Adipocyte (in vitro differentiated cells): ENCODE measurements at regions not wholly inside any gene's neighbourhood (a gene's known extent, or its start where the extent isn't known, plus 50 kb on each side); places are given as distances from the start of the nearest gene placed in this dataset.

Experiments
- DNase-seq: peaks from one replicate; pipeline ENCODE4 v3.0.0-alpha.2; 2015; ENCODE audit warnings: low read depth
- H3K27me3 ChIP-seq: replicated peaks from 2 replicates; pipeline ENCODE4 v1.7.0; 2013; ENCODE audit warnings: mild to moderate bottlenecking, low read length, moderate library complexity; ENCODE audit not compliant: control insufficient read depth, insufficient read depth
- H3K36me3 ChIP-seq: 2 replicates; pipeline ENCODE4 v1.7.0; 2013; ENCODE audit warnings: low read length, mild to moderate bottlenecking, moderate library complexity; ENCODE audit not compliant: control insufficient read depth, insufficient read depth, severe bottlenecking
- H3K4me1 ChIP-seq: 2 replicates; pipeline ENCODE4 v1.7.0; 2013; ENCODE audit warnings: mild to moderate bottlenecking, low read length, moderate library complexity; ENCODE audit not compliant: control insufficient read depth, insufficient read depth
- H3K4me3 ChIP-seq: 2 replicates; pipeline ENCODE4 v1.7.0; 2013; ENCODE audit warnings: mild to moderate bottlenecking, low read length, moderate library complexity
- H3K9ac ChIP-seq: 2 replicates; pipeline ENCODE4 v1.7.0; 2013; ENCODE audit warnings: mild to moderate bottlenecking, low read length, moderate library complexity
- H3K9me3 ChIP-seq: 2 replicates; pipeline ENCODE4 v1.7.0; 2013; ENCODE audit warnings: mild to moderate bottlenecking, low read length, moderate library complexity; ENCODE audit not compliant: control insufficient read depth

DNA sequence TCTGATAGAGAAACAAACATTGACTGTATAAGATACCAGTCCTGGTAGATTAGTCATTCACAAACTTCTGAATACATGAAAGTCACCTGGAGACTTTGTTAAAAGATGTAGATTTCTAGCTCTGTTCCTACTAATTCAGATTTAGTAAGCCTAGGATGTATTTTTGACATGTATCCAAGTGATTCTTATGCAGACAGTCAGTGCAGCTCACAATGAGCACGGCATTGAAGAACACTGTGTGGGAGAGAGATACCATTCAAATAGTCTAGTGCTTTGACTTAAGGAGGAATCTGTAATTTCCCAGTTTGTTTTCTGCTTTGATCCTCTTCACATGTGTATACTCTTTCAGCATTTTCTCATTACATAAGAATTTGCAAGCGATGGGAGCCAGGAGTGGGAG is 68.7 kb upstream of the STXBP6 start:
- Histone ChIP-seq H3K9ac (no peak overlapping the region), H3K36me3 (no peaks in the 10 kb centered on the region)

DNA sequence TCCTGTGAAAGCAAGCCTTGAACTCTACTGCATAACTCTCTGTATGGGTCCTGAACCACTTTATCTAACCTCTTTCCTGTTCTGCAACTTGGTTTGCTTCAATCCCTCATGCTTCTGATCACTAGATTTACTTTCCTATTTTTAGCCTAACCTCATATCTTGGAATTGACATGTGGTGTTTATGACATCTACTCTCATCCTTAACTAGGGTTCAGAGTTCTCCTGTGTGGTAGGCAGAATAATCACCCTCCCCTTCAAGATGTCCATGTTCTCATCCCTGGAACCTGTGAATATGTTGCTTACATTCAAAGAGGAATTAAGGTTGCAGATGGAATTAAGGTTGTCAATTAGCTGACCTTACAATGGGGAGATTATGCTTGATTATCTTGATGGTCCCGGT is 67.4 kb upstream of the STXBP6 start:
- no peak overlapping the region for H3K9ac ChIP-seq
- no peaks in the 10 kb centered on the region for H3K27me3 ChIP-seq
- peaks cover 13% of the 10 kb centered on the region for H3K4me1 ChIP-seq
- no peaks in the 10 kb centered on the region for H3K9me3 ChIP-seq
- DNase-seq, result no peak
- no peaks in the 10 kb centered on the region for H3K36me3 ChIP-seq
- no peak overlapping the region for H3K4me3 ChIP-seq

More for the DNA sequence above, 68.7 kb upstream of the STXBP6 start:
- Histone ChIP-seq H3K9me3 (no peaks in the 10 kb centered on the region), H3K27me3 (no peaks in the 10 kb centered on the region), H3K4me3 (no peak overlapping the region), H3K4me1 (peaks cover 15% of the 10 kb centered on the region)
- no peak for DNase-seq

DNA sequence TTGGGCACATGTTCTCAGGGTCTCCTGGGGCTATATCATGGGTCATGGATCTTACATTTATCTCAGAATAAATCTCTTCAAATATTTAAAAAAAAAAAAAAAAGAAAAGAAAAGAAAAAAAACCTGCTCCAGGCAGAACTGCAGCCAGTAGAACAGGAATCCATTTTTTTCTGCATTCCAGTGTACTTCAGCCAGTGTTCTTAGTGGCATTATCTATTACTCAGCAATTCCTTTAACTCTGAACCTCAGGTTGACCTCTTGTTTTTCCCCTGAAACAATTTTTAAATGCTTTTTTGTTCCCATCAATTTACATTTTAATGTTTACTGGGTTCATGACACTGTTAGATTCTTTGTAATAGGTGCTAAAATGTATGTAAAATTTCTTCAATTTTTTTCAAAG is 66.7 kb upstream of the STXBP6 start:
- Histone ChIP-seq H3K9ac (no peak overlapping the region), H3K27me3 (no peaks in the 10 kb centered on the region), H3K4me3 (no peak overlapping the region), H3K4me1 (peaks cover 9% of the 10 kb centered on the region), H3K9me3 (no peaks in the 10 kb centered on the region), H3K36me3 (no peaks in the 10 kb centered on the region)
- peak; percentile 59 for DNase-seq

DNA sequence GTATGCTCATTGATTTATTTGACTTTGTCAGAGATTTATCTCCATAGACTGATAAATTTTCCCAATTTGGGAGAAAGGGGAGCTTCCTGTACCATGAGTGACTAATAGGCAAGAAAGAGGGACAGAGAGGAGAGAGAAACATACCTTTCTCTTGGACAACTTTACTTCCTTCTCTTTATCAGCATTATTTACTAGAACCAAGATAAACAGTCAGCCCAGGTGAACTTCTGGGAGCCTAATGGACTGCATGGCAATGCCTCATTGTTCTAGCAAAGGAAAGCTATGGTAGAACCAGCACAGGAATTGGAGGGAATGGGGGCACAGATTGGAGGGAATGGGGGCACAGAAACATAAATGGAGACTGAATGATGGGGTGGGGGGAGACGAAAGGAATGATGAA is 63.4 kb upstream of the STXBP6 start:
- Histone ChIP-seq H3K9me3 (no peaks in the 10 kb centered on the region), H3K4me3 (no peak overlapping the region), H3K9ac (no peak overlapping the region), H3K36me3 (no peaks in the 10 kb centered on the region), H3K27me3 (no peaks in the 10 kb centered on the region), H3K4me1 (peaks cover 29% of the 10 kb centered on the region)
- DNase-seq, result no peak

DNA sequence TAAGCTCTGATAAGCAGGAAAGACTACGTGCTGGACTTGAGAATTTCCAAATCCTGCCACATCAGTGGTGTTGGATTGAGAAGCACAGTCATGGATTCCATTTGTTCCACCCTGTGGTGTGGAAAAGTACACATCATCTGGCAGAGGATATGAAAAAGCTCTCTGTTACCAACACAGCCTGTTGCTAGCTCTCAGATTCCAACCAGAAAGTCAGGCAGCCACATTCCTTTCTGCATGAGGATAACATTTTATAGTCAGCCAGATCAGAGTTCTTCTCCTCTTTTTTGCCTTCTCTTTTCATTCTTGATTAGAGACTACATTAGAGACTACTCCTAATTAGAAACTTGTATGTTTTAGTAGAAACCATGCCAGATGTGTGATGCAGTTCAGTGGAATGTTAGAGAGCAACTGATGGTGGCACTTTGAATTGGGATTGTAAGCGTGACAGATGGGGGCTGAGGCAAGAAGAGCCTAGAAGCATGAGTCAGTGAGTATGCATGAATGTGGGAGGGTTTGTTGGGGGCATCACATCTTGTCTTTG is 61.2 kb upstream of the STXBP6 start:
- DNase-seq, result peak; percentile 97
- H3K9me3 ChIP-seq, result no peaks in the 10 kb centered on the region
- H3K4me3 ChIP-seq, result peak overlapping the region; percentile 49
- H3K27me3 ChIP-seq, result no peaks in the 10 kb centered on the region
- H3K4me1 ChIP-seq, result peaks cover 29% of the 10 kb centered on the region
- no peaks in the 10 kb centered on the region for H3K36me3 ChIP-seq
- H3K9ac ChIP-seq, result peak overlapping the region; percentile 51

DNA sequence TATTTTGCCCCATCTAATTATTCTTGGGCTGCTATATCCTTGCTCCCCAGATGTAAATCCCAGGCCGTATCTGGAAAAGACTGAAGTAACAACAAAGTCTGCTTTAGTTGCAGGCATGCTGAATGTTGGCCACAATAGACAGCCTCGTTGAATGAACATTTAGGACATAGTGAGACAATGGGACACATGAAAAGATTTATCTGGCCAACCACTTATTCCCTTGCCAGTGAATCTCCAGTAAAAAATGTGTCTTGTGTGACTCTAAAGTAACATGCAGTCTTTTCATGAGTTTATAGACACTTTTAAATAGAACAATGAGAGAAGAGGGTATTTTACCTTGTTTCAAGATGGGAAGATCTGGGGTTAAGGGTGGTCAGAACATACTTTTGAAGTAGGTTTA is 60.2 kb upstream of the STXBP6 start:
- Histone ChIP-seq H3K4me3 (peak overlapping the region; percentile 49), H3K36me3 (no peaks in the 10 kb centered on the region), H3K27me3 (no peaks in the 10 kb centered on the region), H3K9ac (peak overlapping the region; percentile 51), H3K9me3 (no peaks in the 10 kb centered on the region), H3K4me1 (peaks cover 29% of the 10 kb centered on the region)
- peak; percentile 26 for DNase-seq

DNA sequence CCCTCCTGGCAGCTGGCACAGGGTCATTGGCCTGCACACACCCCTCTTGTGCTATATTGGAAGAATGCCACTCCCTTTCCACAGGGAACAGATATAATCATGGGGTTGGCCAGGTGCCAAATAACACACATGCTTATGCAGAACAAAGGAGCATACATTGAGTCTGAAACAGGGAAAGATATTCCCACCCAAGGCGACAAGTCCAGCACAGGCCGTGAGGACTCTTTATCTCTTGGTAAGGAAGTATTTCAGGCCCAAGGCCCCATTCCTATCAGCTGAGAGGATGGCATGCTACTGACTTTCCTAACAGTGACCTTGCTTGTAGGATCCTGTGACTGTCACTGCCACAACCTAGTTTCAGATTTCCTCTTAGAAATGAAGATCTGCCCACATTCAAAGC is 59.0 kb upstream of the STXBP6 start:
- H3K9me3 ChIP-seq, result no peaks in the 10 kb centered on the region
- H3K9ac ChIP-seq, result no peak overlapping the region
- peak; percentile 28 for DNase-seq

DNA sequence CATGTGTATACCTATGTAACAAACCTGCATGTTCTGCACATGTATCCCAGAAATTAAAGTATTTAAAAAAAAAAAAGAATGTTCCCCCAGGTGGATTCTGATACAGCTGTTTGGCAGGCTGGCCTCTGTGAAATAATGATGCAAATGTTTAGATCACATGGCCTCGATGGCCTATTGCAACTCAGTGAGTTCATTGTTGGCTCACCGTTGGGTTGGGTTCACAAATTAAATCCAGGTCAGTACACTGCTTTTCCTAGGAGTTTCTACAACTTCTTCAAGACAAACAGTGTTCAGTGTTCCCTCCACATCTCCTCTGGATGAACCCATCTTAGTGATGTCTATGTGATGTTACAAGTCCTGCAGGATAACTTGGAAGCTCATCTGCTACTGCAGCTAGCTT is 58.3 kb upstream of the STXBP6 start:
- DNase-seq, result no peak
- H3K9ac ChIP-seq, result no peak overlapping the region
- no peak overlapping the region for H3K4me3 ChIP-seq
- H3K4me1 ChIP-seq, result peaks cover 29% of the 10 kb centered on the region
- no peaks in the 10 kb centered on the region for H3K27me3 ChIP-seq
- no peaks in the 10 kb centered on the region for H3K9me3 ChIP-seq
- no peaks in the 10 kb centered on the region for H3K36me3 ChIP-seq

More for the DNA sequence above, 59.0 kb upstream of the STXBP6 start:
- Histone ChIP-seq H3K4me3 (no peak overlapping the region), H3K27me3 (no peaks in the 10 kb centered on the region), H3K36me3 (no peaks in the 10 kb centered on the region), H3K4me1 (peaks cover 29% of the 10 kb centered on the region)

DNA sequence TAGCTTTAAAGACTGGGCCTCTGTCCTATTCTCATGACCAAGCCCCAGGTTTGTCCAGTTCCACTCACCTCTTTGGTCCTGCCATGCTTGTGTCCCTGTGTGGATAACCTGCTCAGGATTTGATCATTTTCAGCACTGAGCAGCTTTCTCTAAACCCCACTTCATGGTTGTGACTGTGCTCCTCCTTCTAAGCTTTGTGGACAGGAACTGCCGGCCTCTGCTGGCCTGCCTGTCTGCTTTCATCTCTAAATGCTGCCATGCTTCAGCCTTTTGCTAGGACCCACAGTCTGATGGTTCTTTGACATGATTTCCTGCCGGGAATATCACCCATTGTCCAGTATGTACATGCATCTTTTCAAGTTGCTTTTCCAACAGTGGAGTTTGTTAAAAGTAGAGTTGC is 53.9 kb upstream of the STXBP6 start:
- DNase-seq, result no peak
- Histone ChIP-seq H3K4me1 (peaks cover 4% of the 10 kb centered on the region), H3K4me3 (no peak overlapping the region), H3K27me3 (no peaks in the 10 kb centered on the region), H3K9me3 (no peaks in the 10 kb centered on the region), H3K9ac (no peak overlapping the region), H3K36me3 (no peaks in the 10 kb centered on the region)

DNA sequence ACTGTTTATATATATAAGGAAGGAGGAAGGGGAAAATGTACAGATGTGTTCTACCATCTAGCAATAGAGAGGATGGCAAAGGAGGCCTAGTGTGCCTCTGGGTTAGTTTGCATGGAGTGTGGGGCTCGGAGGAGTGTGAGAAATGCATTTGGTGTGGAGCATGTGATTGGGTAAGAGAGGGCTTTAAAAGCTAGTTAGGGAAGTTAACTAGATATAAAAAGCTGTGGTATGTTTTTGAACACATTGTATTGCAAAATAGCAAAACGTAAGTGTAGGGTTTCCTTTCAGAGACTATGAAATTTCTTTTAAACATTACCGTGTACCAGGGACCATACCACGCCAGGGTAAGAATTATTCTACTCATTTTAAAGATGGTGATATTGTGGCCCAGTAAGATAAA is 53.3 kb upstream of the STXBP6 start:
- Histone ChIP-seq H3K9me3 (no peaks in the 10 kb centered on the region), H3K9ac (no peak overlapping the region), H3K36me3 (no peaks in the 10 kb centered on the region), H3K27me3 (no peaks in the 10 kb centered on the region), H3K4me3 (no peak overlapping the region), H3K4me1 (no peaks in the 10 kb centered on the region)
- DNase-seq, result peak; percentile 66

DNA sequence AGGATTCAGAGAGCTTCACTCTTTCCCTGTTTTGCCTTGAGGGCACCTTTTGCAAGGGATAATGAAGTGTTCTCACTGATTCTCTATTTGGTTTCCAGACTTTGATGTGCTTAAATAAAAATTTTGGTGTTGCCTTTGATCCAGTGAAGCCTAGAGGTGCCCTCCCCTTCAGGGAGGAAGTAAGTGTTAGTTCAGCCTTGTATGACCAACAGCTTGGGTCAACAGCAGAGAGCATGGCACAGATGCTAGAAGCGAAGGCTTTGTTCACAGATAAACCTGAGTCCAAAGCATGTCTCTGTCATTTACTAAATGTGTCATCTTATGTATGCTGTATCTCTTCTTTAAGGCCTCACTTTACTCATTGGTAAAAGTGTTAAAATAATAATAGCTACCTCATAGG is 52.8 kb upstream of the STXBP6 start:
- H3K9ac ChIP-seq, result no peak overlapping the region
- H3K27me3 ChIP-seq, result no peaks in the 10 kb centered on the region
- no peaks in the 10 kb centered on the region for H3K9me3 ChIP-seq
- H3K36me3 ChIP-seq, result no peaks in the 10 kb centered on the region
- no peak overlapping the region for H3K4me3 ChIP-seq
- no peak for DNase-seq
- no peaks in the 10 kb centered on the region for H3K4me1 ChIP-seq

DNA sequence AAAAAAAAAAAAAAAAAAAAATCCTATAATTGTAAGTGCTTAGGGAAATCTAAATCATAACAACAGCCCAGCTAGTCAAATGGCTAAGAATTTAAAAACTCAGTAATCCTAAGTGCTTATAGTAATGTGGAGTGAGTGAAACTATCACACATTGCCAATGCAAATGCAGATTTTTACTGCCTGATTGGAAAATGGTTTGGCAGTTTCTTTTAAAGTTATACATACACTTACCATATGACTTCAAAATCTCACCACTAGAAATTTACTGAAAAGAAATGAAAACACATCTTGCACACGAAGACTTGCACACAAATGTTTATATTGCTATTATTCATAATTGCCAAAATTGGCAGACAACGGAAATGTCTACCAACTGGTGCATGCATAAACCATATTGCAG is 51.3 kb upstream of the STXBP6 start:
- Histone ChIP-seq H3K9me3 (no peaks in the 10 kb centered on the region), H3K4me3 (no peak overlapping the region), H3K4me1 (no peaks in the 10 kb centered on the region), H3K27me3 (no peaks in the 10 kb centered on the region), H3K9ac (no peak overlapping the region), H3K36me3 (no peaks in the 10 kb centered on the region)
- no peak for DNase-seq
